Esophagus squamous epithelium (tissue), 5 donors: ENCODE measurements at regions not wholly inside any gene's neighbourhood (a gene's known extent, or its start where the extent isn't known, plus 50 kb on each side); places are given as distances from the start of the nearest gene placed in this dataset.

Experiments used
- DNase-seq: peaks from one replicate; lab custom pipeline; 2025; lab: John Stamatoyannopoulos, UW
- H3K27ac ChIP-seq, 4 donors: fragments of 200-600 bp; sonication (generic); one replicate each; pipeline ENCODE4 v1.5.1; 2016 to 2019; ENCODE audit warnings: mild to moderate bottlenecking in 1 of 4
- H3K27me3 ChIP-seq, 4 donors: fragments of 200-600 bp; sonication (generic); 1 replicate in 3 of 4; 2 replicates in 1 of 4; pipeline versions ENCODE4 v1.5.1 to v1.6.0; 2017 to 2021; ENCODE audit warnings: antibody characterized with exemption in 1 of 4
- H3K36me3 ChIP-seq, 3 donors: fragments of 200-600 bp; sonication (generic); one replicate each; pipeline ENCODE4 v1.5.1; 2016 to 2019
- H3K4me1 ChIP-seq, 3 donors: fragments of 200-600 bp; sonication (generic); one replicate each; pipeline ENCODE4 v1.5.1; 2017 to 2019
- H3K4me3 ChIP-seq, 4 donors: fragments of 200-600 bp; sonication (generic); 1 replicate in 3 of 4; 2 replicates in 1 of 4; pipeline ENCODE4 v1.5.1; 2016 to 2019; ENCODE audit warnings: mild to moderate bottlenecking in 2 of 4, moderate library complexity in 1 of 4
- H3K9me3 ChIP-seq, 3 donors: fragments of 200-600 bp; sonication (generic); one replicate each; pipeline ENCODE4 v1.5.1; 2016 to 2019
- CTCF ChIP-seq, 6 experiments: fragments of 450-650 bp in 4 of 6; fragments of 200-600 bp in 2 of 6; sonication (generic) in 2 of 6; IDR thresholded peaks; one replicate each; pipeline ENCODE4 v1.5.1; 2016 to 2019; ENCODE audit warnings: antibody characterized with exemption in 6 of 6, mild to moderate bottlenecking in 4 of 6, moderate library complexity in 4 of 6
- POLR2A ChIP-seq, 4 donors: fragments of 450-650 bp; IDR thresholded peaks; one replicate each; pipeline ENCODE4 v1.6.1; 2017; ENCODE audit warnings: antibody characterized with exemption in 4 of 4, mild to moderate bottlenecking in 4 of 4, moderate library complexity in 3 of 4
- WGBS, 2 donors: methylation state at CpG; one replicate each; pipeline ENCODE4 v1.1.5; 2018; 5-methylcytosine and 5-hydroxymethylcytosine counted together
- intact Hi-C: fragments of 100-400 bp; cut with DNase I; formaldehyde crosslinking; loops from one replicate; pipeline ENCODE4 v1.15.0; 2022
- donor health status: DM: yes; HTN: yes; CAD: no.

- TF ChIP-seq POLR2A (IDR thresholded peaks at IDR 0.05) (no peak), CTCF (IDR thresholded peaks at IDR 0.05) (no peak)
- no peak overlapping the region for H3K27ac ChIP-seq
- WGBS, 2 donors: 91 to 100% methylated on average over 2 of the region's 2 CpGs
These were observed 1622.8 kb upstream of the IGFBP7 start for GRCh38 chr4:58732973-58733372.

GRCh38 chr4:58723954-58724353 is 1613.8 kb upstream of the IGFBP7 start:
- intact Hi-C loops: no loop called here
- no peak overlapping the region for H3K27ac ChIP-seq
- H3K9me3 ChIP-seq: peaks cover 0 to 4% (median 0%) of the 10 kb centered on the region in 3 donors
- TF ChIP-seq CTCF (IDR thresholded peaks at IDR 0.05): no peak
- TF ChIP-seq POLR2A (IDR thresholded peaks at IDR 0.05): no peak
- no peaks in the 10 kb centered on the region for H3K36me3 ChIP-seq
- 83 to 95% methylated on average over 6 to 14 of the region's 15 CpGs for WGBS, 2 donors
- H3K4me1 ChIP-seq: no peaks in the 10 kb centered on the region
- no peaks in the 10 kb centered on the region for H3K27me3 ChIP-seq
- H3K4me3 ChIP-seq: no peak overlapping the region
- no peak for DNase-seq

More at GRCh38 chr4:58732973-58733372, 1622.8 kb upstream of the IGFBP7 start:
- no peak for DNase-seq
- Histone ChIP-seq H3K36me3 (no peaks in the 10 kb centered on the region), H3K9me3 (no peaks in the 10 kb centered on the region), H3K27me3 (no peaks in the 10 kb centered on the region), H3K4me3 (no peak overlapping the region), H3K4me1 (no peaks in the 10 kb centered on the region)
- intact Hi-C loops: no loop called here

- H3K36me3 ChIP-seq: no peaks in the 10 kb centered on the region
- DNase-seq: no peak
- no peaks in the 10 kb centered on the region for H3K4me1 ChIP-seq
- no peak overlapping the region for H3K4me3 ChIP-seq
- TF ChIP-seq POLR2A (IDR thresholded peaks at IDR 0.05): no peak
- TF ChIP-seq CTCF (IDR thresholded peaks at IDR 0.05): no peak
- H3K9me3 ChIP-seq: no peaks in the 10 kb centered on the region
- no peak overlapping the region for H3K27ac ChIP-seq
- intact Hi-C loops: no loop called here
- no peaks in the 10 kb centered on the region for H3K27me3 ChIP-seq
These were observed 1600.9 kb upstream of the IGFBP7 start for GRCh38 chr4:58711039-58711438.

GRCh38 chr4:58688568-58688967 is 1578.4 kb upstream of the IGFBP7 start:
- no peak for DNase-seq
- 38 to 65% methylated on average over 1 of the region's 1 CpG for WGBS, 2 donors
- Histone ChIP-seq H3K36me3 (no peaks in the 10 kb centered on the region), H3K27ac (no peak overlapping the region), H3K9me3 (no peaks in the 10 kb centered on the region), H3K27me3 (no peaks in the 10 kb centered on the region), H3K4me1 (no peaks in the 10 kb centered on the region), H3K4me3 (no peak overlapping the region)
- intact Hi-C loops: no loop called here
- TF ChIP-seq CTCF (IDR thresholded peaks at IDR 0.05): no peak

GRCh38 chr4:58679886-58680285 is 1569.7 kb upstream of the IGFBP7 start:
- no peak for TF ChIP-seq POLR2A (IDR thresholded peaks at IDR 0.05)
- no peak for TF ChIP-seq CTCF (IDR thresholded peaks at IDR 0.05)
- no peak for DNase-seq
- no peaks in the 10 kb centered on the region for H3K36me3 ChIP-seq
- H3K9me3 ChIP-seq: no peaks in the 10 kb centered on the region
- H3K4me1 ChIP-seq: no peaks in the 10 kb centered on the region
- 65 to 79% methylated on average over 1 of the region's 1 CpG for WGBS, 2 donors
- no peaks in the 10 kb centered on the region for H3K27me3 ChIP-seq
- H3K27ac ChIP-seq: no peak overlapping the region
- H3K4me3 ChIP-seq: no peak overlapping the region
- intact Hi-C loops: no loop called here
